NCI-H187 treated with DMSO at 0.1 percent for 48 hours (cell line): ENCODE measurements at regions not wholly inside any gene's neighbourhood (a gene's known extent, or its start where the extent isn't known, plus 50 kb on each side); places are given as distances from the start of the nearest gene placed in this dataset.

Experiments
- DNase-seq: peaks from one replicate; lab custom pipeline; 2025; lab: John Stamatoyannopoulos, UW

DNA sequence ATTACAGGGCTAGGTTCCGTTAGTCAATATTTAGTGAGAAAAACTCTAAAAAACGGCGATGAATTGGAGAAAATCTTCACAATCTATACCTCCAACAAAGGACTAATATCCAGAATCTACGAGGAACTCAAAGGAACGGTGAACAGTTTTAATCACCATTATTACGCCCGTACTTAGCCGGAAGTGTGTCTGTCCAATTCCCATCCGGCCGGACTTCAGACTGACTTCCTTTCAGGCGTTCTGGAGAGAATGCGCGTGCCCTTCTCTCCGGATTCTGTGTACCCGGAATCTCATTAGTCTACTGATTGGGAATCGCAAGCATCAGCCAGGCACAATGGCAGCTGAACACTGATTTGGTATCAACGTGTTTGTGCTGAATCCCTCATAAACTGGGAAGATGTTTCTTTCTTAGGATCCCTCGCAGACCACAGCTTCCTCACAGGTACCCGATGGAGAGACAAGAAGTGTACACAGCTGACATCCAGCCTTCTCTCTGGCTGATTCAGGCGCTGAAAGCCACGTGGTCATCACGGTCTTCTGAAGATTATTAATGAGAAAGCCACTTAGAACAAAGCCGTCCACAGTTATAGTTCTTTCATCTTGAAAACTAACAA, 239.9 kb downstream of the ZNF516 start:
- no peak for DNase-seq

DNA sequence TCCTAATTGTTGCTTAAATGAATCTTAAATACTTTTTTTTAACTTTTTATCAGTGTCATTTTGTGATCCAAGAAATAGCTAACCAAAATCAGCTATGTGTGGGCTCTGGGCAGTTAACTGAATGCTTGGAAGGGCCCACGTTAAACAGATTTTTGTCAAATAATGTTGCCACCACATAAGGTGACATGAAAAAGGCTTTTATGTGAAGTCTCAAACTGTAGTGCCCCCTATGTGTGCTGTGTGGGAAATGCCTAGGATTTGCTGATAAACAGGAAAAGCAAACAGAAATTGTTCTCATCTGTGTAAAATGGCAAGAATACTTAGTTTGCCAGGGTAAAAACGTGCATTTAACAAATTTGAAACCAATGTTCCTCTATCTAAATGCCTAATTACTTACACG, 242.2 kb downstream of the ZNF516 start:
- DNase-seq = no peak

DNA sequence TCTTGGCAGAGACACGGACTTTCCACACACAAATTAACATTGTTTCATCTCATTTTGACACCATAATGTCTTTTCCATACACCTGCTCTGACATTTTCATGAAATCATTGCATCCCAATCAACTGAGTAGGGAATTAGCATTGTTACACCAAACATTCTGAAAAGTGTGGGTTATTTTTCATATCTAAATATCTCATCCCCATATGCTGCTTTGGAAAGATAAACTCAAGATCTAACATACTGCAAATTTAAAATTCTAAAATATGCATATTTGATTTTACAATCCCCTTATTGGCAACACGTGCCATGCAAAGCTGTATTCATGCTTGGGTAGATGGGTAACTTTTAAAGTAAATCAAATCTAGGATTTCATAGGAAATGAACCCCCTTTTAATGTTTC, 242.9 kb downstream of the ZNF516 start:
- no peak for DNase-seq

DNA sequence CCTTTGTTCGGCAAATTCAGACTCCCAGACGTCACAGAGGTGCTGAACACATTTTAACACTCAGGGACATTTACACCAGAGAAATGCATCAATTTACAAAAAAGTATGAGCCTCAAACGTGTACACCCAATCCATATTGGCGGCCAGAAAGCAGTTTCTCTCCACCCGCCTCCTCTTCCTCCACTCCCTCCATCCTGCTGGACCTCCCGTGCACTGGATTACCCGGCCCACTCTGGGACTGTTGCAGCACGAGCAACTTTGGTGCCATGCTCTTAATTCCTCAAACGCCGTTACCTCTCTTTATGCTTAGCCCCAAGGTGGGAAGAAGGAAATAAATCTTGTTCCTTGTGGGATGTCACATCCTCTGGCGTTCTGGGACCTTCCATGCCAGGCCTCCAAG, 243.4 kb downstream of the ZNF516 start:
- DNase-seq = no peak

DNA sequence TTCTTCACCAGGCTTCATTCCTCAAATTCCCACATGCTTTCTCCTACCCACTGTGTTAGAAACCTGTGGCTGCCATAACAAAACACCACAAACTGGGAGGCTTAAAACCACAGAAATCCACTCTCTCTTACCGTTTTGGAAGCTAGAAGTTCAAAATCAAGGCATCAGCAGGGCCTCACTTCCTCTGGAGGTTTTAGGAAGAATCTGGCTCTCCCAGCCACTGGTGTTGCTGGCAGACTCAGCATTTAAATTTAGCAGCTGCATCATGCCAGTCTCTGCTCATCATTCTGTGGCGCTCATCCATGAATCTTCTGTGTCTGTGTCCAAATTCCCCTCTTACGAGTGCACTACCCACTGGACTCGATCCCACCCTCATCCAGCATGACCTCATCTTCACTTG, 248.5 kb downstream of the ZNF516 start:
- no peak for DNase-seq

DNA sequence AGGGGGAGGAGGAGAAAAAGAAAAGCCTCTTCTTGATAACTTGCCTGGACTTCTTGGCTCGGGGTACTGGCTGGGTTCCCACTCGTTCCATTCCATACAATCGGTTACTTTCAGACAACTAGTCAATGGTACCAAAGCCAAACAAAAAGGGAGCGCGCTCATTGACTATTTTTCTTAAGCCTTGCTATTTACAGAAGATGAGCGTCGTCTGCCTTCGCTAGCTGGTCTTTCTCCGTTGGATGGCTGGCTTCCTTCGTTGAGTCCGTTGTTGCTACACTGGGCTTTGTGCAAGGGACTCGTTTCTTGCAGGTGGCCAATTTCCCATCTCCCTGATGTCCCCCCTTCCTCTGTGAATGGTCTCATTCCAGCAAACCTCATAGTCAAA, 260.4 kb downstream of the ZNF516 start:
- DNase-seq = no peak

DNA sequence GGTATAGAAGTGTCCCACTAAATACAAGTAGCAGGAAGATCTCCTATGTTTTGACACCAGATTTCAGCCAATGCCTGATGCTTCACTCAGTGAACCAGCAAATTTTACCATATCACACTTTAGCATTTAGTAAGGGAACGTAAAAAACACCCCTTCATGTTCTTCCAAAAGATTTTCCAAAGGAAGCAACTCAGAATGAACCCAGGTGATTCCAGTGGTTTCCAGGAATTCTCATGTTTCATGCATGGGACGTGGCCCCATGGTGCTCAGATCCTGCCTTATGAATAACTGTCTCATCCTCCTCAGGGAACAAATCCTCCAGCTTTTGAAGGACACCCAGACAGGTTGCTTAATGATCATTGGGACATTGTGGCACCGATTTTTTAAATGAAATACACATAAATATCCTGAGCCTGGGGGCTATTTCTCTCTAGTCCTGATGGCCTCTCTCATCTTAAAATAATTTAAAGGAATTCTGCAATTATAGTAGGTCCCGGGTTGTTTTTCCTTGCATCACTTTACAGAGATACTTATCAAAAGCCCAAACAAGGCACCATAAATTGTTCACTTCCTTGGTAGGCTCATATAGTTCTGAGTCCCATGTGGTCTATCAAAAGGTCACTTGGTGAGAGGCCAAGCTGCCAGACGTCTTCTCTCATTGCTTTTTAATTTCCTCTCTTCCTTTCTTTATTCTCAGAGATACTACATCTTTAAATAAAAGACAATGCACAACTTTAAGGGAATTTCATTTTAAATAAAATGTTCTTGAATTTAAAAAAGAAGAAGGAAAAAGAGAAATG, 261.0 kb downstream of the ZNF516 start:
- no peak for DNase-seq

DNA sequence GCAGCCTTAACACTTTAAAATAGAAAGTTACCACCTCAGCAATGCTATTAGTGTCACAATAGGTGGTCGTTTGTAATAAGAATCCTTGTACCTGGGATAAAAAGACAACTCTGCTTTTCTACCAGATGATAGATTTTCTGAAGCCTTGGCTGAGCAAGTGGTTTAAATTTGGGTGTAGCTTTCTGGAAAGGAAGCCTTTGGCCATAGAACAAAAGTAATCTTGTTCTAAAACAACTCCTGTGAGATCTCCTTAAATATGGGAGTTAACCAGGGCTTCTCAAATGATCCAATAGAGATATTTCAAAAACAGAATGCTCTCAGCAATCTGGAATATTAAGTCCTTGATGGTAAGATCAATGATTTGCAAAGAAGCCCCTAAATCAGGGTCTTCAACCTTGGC, 261.6 kb downstream of the ZNF516 start:
- DNase-seq = no peak

DNA sequence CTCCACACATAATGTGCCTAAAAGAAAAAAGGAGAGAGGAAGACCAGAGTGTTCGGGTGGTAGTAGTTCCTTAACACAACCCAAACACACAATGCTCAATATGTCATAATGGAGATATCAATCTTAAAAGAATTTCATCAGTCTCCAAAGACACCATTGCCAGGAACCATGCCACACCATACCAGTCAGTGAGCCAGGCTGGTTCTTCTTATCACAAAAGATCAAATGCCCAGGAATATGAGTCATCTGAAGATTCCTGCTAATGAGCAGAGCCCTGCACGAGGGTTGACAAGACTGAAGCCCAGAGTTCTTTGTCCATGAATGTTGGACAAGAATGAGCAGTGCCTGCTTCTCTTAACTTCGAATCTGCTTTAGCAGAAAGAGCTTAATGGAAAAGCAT, 262.3 kb downstream of the ZNF516 start:
- no peak for DNase-seq

DNA sequence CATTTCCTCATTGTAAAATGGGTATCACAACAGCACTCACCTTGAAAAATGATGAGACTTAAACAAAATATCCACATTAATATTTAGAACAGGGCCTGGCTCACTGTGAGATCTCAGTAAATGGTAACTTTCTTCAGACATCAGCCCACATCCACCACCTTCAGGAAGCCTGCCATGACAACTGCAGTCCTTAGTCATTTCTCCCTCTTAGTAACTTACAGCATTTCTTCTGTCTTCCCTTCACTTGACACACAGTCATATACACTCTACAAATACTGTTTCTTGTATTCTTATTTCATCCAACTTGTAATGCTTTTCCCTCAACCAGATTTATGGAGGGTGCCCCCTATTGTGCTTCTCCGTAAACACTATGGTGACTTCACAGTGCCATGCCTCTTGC, 263.0 kb downstream of the ZNF516 start:
- DNase-seq = no peak

DNA sequence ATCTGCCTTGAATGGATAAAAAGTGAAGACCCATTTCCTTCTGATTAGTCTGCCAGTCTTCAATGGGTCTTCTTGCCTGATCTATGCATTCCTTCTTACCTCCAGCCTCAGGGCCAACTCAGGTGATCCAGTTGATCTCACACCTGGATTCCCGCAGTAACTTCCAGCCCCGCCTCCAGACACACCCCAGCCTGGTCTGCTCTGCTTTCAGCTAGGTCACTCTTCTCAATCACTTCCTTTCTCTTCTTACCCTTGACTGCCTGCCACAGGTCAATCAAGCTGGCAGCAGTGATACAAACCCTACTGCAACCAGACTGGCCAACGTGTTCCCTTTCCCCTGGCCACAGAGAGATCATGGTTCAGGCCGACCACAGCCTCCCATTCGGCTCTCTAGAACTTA, 263.6 kb downstream of the ZNF516 start:
- DNase-seq = no peak

DNA sequence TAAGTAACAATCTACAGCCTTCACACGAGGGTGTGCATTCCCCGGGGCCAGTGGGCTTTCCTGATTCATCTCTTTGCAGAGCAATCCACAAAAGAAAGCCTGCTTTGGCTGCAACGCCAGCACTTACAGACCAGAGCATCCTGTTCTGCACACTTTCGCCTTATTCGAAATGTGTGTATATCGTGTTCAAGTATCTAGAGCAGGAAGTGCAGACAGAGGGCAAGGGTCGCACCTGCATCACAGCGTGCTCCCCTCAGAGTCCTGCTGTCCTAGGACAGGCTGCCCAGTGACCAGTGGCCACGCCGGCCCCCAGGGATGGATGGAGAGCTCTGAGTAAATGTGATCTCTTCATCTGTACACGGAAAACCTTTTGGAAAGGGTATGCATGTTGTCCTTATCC, 264.3 kb downstream of the ZNF516 start:
- no peak for DNase-seq

DNA sequence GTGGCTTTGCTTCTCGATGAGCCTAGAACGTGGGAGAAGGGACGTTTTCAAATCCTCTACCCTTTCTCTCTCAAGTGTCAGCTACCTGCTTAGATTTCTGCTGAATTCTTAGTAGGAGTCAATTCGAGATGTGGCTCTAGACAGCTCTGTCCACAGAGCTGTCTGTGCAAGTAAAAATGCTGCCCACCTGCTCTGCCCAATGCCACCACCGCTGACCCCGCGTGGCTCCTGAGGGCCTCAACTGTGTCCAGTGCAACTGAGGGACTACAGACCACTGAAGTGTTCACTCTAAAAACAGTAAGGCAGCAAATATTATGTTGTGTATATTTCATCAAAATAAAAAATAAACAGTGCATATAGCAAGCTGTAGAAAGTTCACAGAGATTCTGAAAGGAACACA, 266.3 kb downstream of the ZNF516 start:
- DNase-seq = no peak

DNA sequence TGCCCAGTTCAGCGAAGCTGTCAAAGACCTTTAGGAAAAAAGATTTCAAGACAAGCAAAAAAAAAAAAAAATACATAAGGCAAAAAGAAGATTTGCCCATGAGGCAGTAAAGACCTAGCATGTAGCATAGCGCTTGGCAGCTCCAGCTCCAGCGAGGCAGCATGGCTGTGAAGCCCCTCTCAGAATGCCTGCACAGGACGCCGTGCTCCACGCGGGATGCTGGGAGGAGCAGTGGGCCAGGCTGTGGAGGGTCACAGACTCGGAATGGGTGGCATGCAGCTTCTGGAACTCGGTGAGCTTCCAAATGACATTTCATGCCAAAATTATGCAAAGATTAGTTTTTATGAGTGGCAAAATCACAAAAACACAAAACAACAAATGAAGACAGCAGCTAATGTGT, 267.3 kb downstream of the ZNF516 start:
- DNase-seq = no peak

DNA sequence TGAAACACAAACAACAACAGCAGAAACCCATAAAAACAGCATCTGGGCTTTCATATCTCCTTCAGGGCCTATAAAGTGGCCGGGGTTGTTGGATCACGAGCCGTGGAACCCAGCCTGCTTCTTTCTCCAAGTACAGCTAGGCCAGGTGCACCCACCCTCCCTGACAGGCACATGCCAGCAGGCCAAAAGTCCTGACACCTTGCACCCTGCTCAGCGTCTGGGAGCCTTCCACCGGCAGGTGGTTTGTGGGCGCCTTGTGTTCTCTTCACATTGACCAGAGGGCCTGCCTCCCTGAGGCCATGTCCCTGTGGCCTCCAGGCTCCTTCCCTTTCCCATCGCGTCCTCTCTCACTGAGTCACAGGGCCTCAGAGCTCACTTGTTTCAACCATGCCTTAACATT, 271.6 kb downstream of the ZNF516 start:
- DNase-seq = no peak

DNA sequence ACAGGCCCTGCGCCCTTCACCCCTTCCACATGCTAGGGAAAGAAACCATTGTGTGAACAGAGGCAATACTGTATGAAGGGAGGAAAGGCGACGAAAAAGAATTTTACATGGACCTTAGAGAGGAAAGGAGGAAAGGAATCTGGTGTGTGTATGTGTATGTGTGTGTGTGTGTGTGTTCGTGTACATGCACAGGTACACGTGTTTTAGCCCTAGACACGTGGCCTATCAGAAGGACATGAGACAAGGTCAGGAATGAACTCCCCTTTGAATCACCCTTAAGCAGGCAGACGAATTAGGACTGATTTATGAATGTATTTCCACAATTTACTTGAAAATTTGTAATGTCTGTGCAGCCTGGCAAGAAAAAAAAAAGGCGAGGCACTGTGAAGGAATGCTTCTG, 276.0 kb downstream of the ZNF516 start:
- DNase-seq = no peak

DNA sequence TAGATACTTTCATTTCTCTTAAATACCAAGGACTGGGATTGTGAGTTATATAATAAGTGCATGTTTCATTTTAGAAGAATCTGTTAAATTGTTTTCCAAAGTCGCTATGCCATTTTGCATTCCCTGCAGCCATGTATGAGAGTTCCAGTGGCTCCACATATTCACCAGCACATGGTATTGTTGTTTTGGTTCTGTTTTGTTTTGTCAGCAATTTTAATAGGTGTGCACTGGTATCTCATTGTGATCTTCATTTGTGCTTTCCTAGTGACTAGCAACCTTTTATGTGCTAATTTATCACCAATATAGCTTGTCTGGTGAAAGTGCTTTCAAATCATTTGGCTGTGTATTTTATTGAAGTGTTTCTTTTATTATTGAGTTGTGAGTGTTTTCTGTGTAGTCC, 278.9 kb downstream of the ZNF516 start:
- DNase-seq = no peak

DNA sequence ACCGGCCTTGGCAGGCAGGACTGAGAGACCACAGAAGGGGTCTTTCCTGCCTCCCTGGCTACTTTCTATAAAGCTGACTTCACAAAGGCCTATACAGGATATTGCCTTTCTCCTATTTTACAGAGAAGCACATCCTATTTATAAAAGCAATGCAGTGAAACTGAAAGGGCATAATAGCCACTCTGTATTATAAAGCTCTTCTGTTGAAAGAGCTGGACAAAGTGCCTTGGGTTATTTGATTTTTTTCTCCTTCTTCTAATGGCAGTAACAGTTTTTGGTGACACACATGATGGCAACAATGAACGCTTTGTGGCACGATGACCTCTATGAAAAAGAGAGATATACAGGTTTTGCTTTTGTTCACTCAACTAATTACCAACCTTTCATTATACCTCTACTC, 281.1 kb downstream of the ZNF516 start:
- DNase-seq = no peak

DNA sequence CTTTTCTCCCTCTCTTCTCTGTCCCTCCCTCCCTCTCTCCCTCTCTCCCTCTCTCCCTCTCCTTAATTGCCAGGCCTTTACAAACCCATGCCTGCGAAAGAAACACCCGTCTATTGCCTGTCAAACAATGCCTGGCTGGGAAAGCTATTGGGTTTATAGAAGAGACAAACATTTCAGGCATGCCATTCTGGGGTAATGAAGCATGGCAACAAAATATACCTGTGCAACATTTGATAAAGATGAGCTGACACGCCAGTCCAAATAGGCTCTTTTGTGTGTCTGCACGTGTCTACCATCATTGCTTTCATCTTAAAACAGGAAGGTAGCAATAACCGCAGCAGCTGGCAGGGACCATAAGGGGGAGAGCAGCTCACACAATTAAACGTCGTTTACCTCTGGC, 282.1 kb downstream of the ZNF516 start:
- DNase-seq = peak; percentile 84

DNA sequence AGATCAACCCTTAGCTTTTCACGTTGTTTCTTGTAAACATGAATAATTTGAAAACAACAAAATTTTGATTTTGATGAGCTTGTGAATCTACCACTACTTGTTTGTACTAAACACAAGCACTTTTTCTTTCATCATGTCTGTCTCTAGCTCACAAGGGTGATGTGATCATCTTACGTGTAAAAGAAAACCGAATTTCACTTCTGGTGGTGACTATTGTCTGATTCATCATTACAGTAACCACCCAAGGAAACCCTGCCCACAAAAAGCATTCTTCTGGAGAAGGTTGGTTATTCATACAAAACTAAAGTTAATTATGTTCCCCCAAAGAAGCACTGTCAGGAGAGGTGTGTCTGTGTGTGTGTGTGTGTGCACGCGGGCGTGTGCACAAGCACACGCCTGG, 285.4 kb downstream of the ZNF516 start:
- no peak for DNase-seq

DNA sequence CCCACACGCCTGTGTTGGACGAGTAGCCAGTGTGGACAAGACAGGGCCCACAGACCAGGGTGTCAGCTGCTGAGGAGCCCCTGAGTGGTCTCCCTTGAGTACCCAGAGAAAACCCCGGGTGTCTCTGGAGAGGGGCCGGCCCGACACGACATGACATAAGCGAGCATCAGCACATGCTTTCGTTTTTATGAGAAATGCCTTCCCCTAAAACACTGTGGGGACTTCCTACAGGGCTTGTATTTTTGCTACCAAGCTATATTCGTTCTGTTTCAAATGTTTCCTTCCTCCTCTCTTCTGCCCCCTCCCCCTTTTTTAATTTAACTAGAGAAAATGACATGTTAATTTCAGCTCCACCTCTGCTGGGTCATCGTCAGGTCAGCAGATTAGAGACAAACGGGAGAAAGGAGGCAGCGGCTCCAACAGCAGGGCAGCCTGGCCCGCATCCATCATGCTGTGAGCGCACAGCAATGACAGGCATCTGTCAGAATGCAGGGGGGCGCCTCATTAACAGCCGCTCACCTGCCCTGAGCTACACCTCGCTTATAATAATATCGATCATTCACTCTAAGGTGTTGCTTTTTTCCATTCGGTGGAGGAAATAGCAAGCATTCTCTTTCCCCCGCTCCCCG, 286.2 kb downstream of the ZNF516 start:
- DNase-seq = no peak

DNA sequence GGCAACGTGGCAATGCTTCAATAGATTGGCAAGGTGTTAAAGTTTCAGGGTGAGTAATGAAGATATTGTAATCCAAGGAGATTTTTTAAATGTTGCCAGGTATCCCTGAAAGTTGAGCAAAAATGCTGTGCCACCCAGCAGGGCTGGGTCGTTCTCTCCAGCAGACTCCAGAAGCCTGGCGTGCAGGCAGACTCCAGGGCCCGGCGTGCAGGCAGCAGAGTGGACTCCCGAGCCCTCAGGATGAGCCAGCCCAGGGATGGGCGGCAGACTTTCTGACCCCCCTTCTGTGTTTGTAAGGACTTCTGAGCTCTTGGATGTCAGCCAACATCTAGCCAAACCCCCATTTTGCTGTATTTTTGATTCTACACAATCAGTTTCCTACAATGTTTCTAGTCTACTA, 289.1 kb downstream of the ZNF516 start:
- DNase-seq = no peak

DNA sequence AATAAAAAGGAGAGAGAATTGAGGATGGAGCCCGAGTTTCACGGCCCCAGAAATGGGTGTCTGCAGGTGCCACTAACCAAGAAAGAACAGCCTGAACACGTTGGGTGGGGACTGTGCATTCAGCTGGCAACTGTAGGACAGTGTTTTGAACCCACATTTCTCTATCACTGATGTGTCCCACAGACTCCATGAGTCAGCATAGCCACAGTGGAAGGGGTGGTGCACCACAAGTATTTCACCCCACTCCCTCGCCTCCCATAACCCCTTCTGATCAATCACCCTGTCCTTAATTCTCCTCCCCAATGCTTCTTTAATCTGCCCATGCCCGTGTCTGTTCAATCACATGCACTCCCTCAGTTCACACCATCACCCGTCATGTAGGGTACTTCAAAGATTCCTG, 291.5 kb downstream of the ZNF516 start:
- DNase-seq = no peak

DNA sequence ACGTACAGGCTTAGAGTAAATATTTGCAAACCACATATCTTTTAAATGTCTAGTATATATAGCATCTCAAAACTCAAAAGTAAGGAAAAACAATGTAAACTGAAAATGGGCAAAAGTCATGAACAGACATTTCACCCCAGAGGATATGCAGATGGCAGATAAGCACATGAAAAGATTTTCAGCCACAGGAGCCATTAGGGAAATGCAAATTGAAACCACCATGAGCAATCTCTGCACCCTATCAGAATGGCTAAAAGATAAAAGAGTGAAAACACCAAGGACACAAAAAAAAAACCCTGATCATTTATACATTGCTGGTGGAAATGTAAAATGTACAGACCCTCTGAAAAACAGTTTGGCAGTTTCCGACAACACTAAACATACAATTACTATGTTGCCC, 292.7 kb downstream of the ZNF516 start:
- DNase-seq = no peak
